ENCODE measurements at regions not wholly inside any gene's neighbourhood (a gene's known extent, or its start where the extent isn't known, plus 50 kb on each side); places are given as distances from the start of the nearest gene placed in this dataset.
"Not testable (repeated sequence)": the region's sequence is repeated elsewhere in the genome, so short reads cannot be mapped to it uniquely, and the experiment has no call there.

DNA sequence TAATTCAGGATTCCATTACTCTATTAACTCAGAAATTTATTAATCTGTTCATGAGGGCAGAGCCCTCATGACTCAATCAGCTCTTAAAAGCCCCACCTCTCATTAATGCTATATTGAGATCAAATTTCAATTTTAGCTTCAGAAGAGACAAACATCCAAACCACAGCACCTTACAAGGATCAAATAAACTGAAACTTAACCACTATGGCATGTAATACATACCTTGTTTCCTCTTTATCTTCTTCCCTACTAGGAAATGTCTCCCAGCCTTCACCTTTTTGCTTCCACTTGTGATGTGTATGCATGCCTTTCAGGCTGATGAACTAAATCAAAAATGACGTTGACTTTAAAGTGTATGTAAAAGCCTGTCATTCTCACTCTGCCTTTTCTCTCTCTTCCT, 2121.3 kb downstream of the NCAM2 start:
- no peak for DNase-seq

- no peak for DNase-seq
These were observed 2129.8 kb downstream of the NCAM2 start for GRCh38 chr21:23127973-23128372.

GRCh38 chr21:23130308-23130707, 2132.1 kb downstream of the NCAM2 start:
- no peak for DNase-seq

GRCh38 chr21:23131177-23131576, 2133.0 kb downstream of the NCAM2 start:
- no peak for DNase-seq

DNA sequence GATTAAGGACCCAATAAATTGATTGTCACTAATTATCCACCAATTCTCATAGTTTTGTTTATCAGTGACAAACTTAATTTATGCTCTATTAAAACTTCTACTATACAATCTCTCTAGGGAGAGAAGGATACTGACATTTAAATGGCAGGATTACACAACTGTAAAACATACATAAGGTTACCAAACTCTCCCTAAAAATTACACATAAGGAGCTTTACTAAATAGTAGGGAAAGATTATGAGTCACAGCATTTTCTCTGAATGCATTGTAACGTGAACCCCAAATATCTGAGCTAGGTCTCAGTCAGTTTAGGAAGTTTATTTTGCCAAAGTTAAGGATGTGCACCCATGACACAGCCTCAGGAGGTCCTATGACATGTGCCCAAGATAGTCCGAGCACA, 2140.6 kb downstream of the NCAM2 start:
- DNase-seq, result no peak

DNA sequence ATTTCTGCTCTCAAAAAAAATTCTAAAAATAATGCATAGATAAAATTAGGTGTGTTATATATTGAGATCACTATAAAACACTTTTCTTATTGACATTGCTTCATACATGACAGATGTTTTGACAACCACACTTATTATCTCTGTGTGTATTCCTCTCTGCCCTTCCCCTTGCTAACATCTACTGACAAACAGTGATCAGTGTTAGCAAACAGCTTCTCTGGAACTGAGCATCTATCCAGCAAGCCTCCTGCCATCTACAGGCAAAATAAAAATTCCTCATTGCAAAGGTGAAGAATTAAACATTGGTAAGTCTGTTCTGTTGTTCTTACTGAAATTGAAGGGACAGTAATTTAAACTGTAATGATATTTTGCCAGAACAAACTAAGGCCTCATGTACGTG, 2153.9 kb downstream of the NCAM2 start:
- no peak for DNase-seq

DNA sequence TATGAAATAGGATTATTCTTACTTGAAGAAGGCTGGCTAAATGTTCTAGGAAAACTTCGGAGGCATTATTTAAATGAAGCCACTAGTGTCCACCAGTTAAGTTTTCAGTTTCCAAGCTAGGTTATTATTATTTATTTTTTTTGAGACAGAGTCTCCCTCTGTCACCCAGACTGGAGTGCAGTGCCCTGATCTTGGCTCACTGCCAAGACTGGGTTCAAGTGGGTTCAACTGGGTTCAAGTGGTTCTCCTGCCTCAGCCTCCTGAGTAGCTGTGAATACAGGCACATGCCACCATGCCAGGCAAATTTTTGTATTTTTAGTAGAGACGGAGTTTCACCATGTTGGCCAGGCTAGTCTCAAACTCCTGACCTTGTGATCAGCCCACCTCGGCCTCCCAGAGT, 2155.6 kb downstream of the NCAM2 start:
- DNase-seq, result not testable (repeated sequence)

- DNase-seq, result no peak
These were observed 2157.1 kb downstream of the NCAM2 start for GRCh38 chr21:23155281-23155680.

GRCh38 chr21:23160914-23161313, 2162.7 kb downstream of the NCAM2 start:
- DNase-seq, result no peak

DNA sequence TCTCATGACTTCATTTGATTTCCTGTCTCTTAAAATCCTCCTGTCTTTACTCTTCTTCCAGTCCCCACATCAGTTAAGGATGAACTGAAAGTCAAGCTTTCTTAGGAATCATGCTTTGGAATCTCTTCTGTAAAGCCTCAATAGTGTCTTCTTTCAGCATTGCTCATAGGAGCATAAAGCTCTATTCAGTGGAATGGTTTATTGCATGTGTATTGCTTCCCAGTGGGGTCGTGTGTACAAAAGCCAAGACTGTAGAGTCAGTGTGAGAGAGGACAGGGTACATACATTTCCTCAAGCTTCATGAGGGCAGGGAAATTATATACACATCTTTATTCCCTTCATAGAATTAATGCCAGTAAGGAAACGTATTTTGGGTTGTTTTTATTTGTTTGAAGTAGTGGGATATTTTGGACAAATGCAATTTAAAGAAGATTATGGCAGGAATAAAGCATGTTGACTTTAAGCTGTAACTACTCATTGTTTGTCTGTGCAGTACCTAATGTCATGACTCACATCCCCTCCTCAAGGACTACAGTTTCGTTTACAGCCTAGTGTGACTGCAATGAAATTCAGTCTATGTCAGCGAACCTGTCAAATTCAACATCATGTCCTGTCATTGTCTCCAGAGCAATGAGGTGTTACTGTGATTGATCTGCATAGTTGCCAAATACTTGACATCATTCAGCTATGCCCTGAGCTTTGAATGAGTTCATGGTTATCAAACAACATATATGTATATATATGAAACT, 2164.2 kb downstream of the NCAM2 start:
- no peak for DNase-seq

Measured in CD4-positive, alpha-beta T cell treated with Interferon gamma for 1 hour (primary cell).